C4-2B (cell line): ENCODE measurements at regions not wholly inside any gene's neighbourhood (a gene's known extent, or its start where the extent isn't known, plus 50 kb on each side); places are given as distances from the start of the nearest gene placed in this dataset.

Experiments
- CTCF ChIP-seq: fragments of 450-650 bp; conservative IDR thresholded peaks from 2 replicates; pipeline ENCODE4 v1.5.1; 2017; ENCODE audit warnings: mild to moderate bottlenecking
- ZFX ChIP-seq: fragments of 450-650 bp; IDR thresholded peaks from 2 replicates; pipeline ENCODE4 v1.6.1; 2017

- TF ChIP-seq CTCF = no peak
- TF ChIP-seq ZFX = no peak
Measured at GRCh38 chr14:53533384-53533970, 380.4 kb upstream of the DDHD1 start.
